SK-N-SH treated with all-trans-retinoic acid at 6 μM for 48 hours (cell line): ENCODE measurements at regions not wholly inside any gene's neighbourhood (a gene's known extent, or its start where the extent isn't known, plus 50 kb on each side); places are given as distances from the start of the nearest gene placed in this dataset.

Experiments
- ARNTL ChIP-seq: fragments of 450-650 bp; formaldehyde crosslinking; IDR thresholded peaks from 2 replicates; pipeline ENCODE4 v1.5.0; 2020; ENCODE audit warnings: low read depth, mild to moderate bottlenecking, moderate library complexity, borderline replicate concordance
- CREB5 ChIP-seq: fragments of 250-450 bp; sonication (Bioruptor Pico); IDR thresholded peaks from 2 replicates; pipeline ENCODE4 v1.5.1; 2020; ENCODE audit warnings: low read depth, mild to moderate bottlenecking, moderate library complexity
- CSDC2 ChIP-seq: fragments of 250-450 bp; sonication (Bioruptor Pico); IDR thresholded peaks from 2 replicates; pipeline ENCODE4 v1.5.0; 2020; ENCODE audit warnings: mild to moderate bottlenecking, moderate library complexity
- CSRNP3 ChIP-seq: fragments of 250-450 bp; sonication (Bioruptor Pico); IDR thresholded peaks from 2 replicates; pipeline ENCODE4 v1.5.1; 2021; ENCODE audit warnings: mild to moderate bottlenecking, moderate library complexity
- GLIS3 ChIP-seq: fragments of 250-450 bp; sonication (Bioruptor Pico); IDR thresholded peaks from 2 replicates; pipeline ENCODE4 v1.5.0; 2020; ENCODE audit warnings: mild to moderate bottlenecking, moderate library complexity
- PATZ1 ChIP-seq: fragments of 250-450 bp; sonication (Bioruptor Pico); IDR thresholded peaks from 2 replicates; pipeline ENCODE4 v1.8.0; 2020; ENCODE audit warnings: mild to moderate bottlenecking, moderate library complexity, borderline replicate concordance
- PPARA ChIP-seq: fragments of 250-450 bp; sonication (Bioruptor Pico); IDR thresholded peaks from 2 replicates; pipeline ENCODE4 v1.5.0; 2020; ENCODE audit warnings: mild to moderate bottlenecking, borderline replicate concordance
- RARB ChIP-seq: fragments of 250-450 bp; sonication (Bioruptor Pico); IDR thresholded peaks from 2 replicates; pipeline ENCODE4 v1.8.0; 2021; ENCODE audit warnings: mild to moderate bottlenecking, moderate library complexity
- TCF4 ChIP-seq: fragments of 250-450 bp; sonication (Bioruptor Pico); IDR thresholded peaks from 2 replicates; pipeline ENCODE4 v1.8.0; 2021; ENCODE audit warnings: mild to moderate bottlenecking, moderate library complexity, borderline replicate concordance
- TOX ChIP-seq: fragments of 250-450 bp; sonication (Bioruptor Pico); IDR thresholded peaks from 2 replicates; pipeline ENCODE4 v1.8.0; 2021; ENCODE audit warnings: mild to moderate bottlenecking, moderate library complexity, borderline replicate concordance
- TSHZ2 ChIP-seq: fragments of 250-450 bp; sonication (Bioruptor Pico); IDR thresholded peaks from 2 replicates; pipeline ENCODE4 v1.5.0; 2020; ENCODE audit warnings: mild to moderate bottlenecking, moderate library complexity
- ZC3H10 ChIP-seq: fragments of 250-450 bp; sonication (Bioruptor Pico); IDR thresholded peaks from 2 replicates; pipeline ENCODE4 v1.5.1; 2021; ENCODE audit warnings: mild to moderate bottlenecking, moderate library complexity
- ZFP30 ChIP-seq: fragments of 450-650 bp; formaldehyde crosslinking; IDR thresholded peaks from 2 replicates; pipeline ENCODE4 v1.5.0; 2022; ENCODE audit warnings: mild to moderate bottlenecking, moderate library complexity

- no peak for TF ChIP-seq ZC3H10
- no peak for TF ChIP-seq PATZ1
- TF ChIP-seq TCF4 (CRISPR knock-in tag): no peak
- no peak for TF ChIP-seq TOX (CRISPR knock-in tag)
- TF ChIP-seq ZFP30: no peak
- no peak for TF ChIP-seq RARB (CRISPR knock-in tag)
- TF ChIP-seq GLIS3 (CRISPR knock-in tag): no peak
- TF ChIP-seq ARNTL (CRISPR knock-in tag): no peak
- TF ChIP-seq CSRNP3 (CRISPR knock-in tag): no peak
- no peak for TF ChIP-seq TSHZ2 (CRISPR knock-in tag)
- TF ChIP-seq PPARA (CRISPR knock-in tag): no peak
- no peak for TF ChIP-seq CSDC2 (CRISPR knock-in tag)
- TF ChIP-seq CREB5 (CRISPR knock-in tag): no peak
Measured at GRCh38 chr2:65714866-65715265, 282.5 kb upstream of the SPRED2 start.
